K562 (cell line): ENCODE measurements at regions not wholly inside any gene's neighbourhood (a gene's known extent, or its start where the extent isn't known, plus 50 kb on each side); places are given as distances from the start of the nearest gene placed in this dataset.

Experiments
- NBN ChIP-seq: fragments of 450-650 bp; IDR thresholded peaks from 2 replicates; pipeline ENCODE4 v1.6.1; 2016; ENCODE audit warnings: low read depth, mild to moderate bottlenecking
- NRF1 ChIP-seq, 2 experiments: fragments of 450-650 bp; IDR thresholded peaks in 1 of 2; conservative IDR thresholded peaks in 1 of 2; 2 replicates each; pipeline ENCODE4 v1.6.1; 2014; ENCODE audit warnings: mild to moderate bottlenecking in 2 of 2
- SETDB1 ChIP-seq: IDR thresholded peaks from one replicate; pipeline ENCODE4 v1.6.1; 2012; ENCODE audit warnings: low read length, control low read depth, inconsistent platforms
- SMC3 ChIP-seq: conservative IDR thresholded peaks from 2 replicates; pipeline ENCODE4 v1.6.1; 2011; ENCODE audit warnings: low read depth, low read length, improper control_type of control experiment; ENCODE audit not compliant: insufficient read depth
- SPI1 ChIP-seq: IDR thresholded peaks from 2 replicates; pipeline ENCODE4 v1.6.1; 2011; ENCODE audit warnings: low read depth, low read length, control low read depth, borderline replicate concordance
- TEAD4 ChIP-seq, 2 experiments: sonication (generic) in 1 of 2; formaldehyde crosslinking in 1 of 2; IDR thresholded peaks; 2 replicates each; pipeline versions ENCODE4 v1.6.1 to v1.8.0; 2012 to 2022; ENCODE audit warnings: borderline replicate concordance in 1 of 2, inconsistent platforms in 1 of 2, low read length in 1 of 2, mild to moderate bottlenecking in 1 of 2, missing genetic modification reagents in 1 of 2
- TF ChIP-seq, protein P1 (sequence below): sonication (generic); formaldehyde crosslinking; IDR thresholded peaks from 2 replicates; pipeline ENCODE4 v1.8.1; 2022; ENCODE audit warnings: missing genetic modification reagents

- no peak for TF ChIP-seq SMC3
- TF ChIP-seq TEAD4 (IDR thresholded peaks at IDR 0.05; ENCODE audit: low read length), result no peak
- TF ChIP-seq TEAD4 (CRISPR knock-in tag; IDR thresholded peaks at IDR 0.05; ENCODE audit: borderline replicate concordance), result no peak
- no peak for TF ChIP-seq SETDB1
- no peak for TF ChIP-seq NRF1 (conservative IDR thresholded peaks at IDR 0.05 in 1 of 2, IDR thresholded peaks at IDR 0.05 in 1 of 2)
- TF ChIP-seq, protein P1, sequence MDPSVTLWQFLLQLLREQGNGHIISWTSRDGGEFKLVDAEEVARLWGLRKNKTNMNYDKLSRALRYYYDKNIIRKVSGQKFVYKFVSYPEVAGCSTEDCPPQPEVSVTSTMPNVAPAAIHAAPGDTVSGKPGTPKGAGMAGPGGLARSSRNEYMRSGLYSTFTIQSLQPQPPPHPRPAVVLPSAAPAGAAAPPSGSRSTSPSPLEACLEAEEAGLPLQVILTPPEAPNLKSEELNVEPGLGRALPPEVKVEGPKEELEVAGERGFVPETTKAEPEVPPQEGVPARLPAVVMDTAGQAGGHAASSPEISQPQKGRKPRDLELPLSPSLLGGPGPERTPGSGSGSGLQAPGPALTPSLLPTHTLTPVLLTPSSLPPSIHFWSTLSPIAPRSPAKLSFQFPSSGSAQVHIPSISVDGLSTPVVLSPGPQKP, result no peak
- no peak for TF ChIP-seq NBN
- TF ChIP-seq SPI1, result no peak
Observed at GRCh38 chr10:131677671-131678070, 223.1 kb upstream of the PPP2R2D start.
